RWPE2 (cell line): ENCODE measurements at regions not wholly inside any gene's neighbourhood (a gene's known extent, or its start where the extent isn't known, plus 50 kb on each side); places are given as distances from the start of the nearest gene placed in this dataset.

Experiments used
- ATAC-seq: fragments of 200-7000 bp; cut with Tn5 transposase; 3 replicates; pipeline ENCODE4 v1.9.1; 2021; ENCODE audit warnings: low read depth
- DNase-seq: peaks from one replicate; pipeline ENCODE4 v3.0.0-alpha.2; 2020; ENCODE audit warnings: low spot score
- H3K27ac ChIP-seq: fragments of 450-650 bp; 2 replicates; pipeline ENCODE4 v1.5.1; 2017; ENCODE audit warnings: mild to moderate bottlenecking; ENCODE audit not compliant: poor library complexity, severe bottlenecking
- H3K27me3 ChIP-seq: fragments of 250-450 bp; sonication (Bioruptor Pico); 2 replicates; pipeline ENCODE4 v1.5.1; 2021; ENCODE audit warnings: mild to moderate bottlenecking, moderate library complexity; ENCODE audit not compliant: insufficient read depth, poor library complexity, severe bottlenecking
- H3K36me3 ChIP-seq: fragments of 250-450 bp; sonication (Bioruptor Pico); 2 replicates; pipeline ENCODE4 v1.5.1; 2020; ENCODE audit warnings: low read depth, mild to moderate bottlenecking, moderate library complexity
- H3K4me1 ChIP-seq: fragments of 250-450 bp; sonication (Bioruptor Pico); 2 replicates; pipeline ENCODE4 v1.5.1; 2021; ENCODE audit warnings: mild to moderate bottlenecking, moderate library complexity; ENCODE audit not compliant: insufficient read depth, poor library complexity, severe bottlenecking
- H3K4me3 ChIP-seq: fragments of 250-450 bp; sonication (Bioruptor Pico); 2 replicates; pipeline ENCODE4 v1.5.1; 2021; ENCODE audit warnings: mild to moderate bottlenecking, moderate library complexity; ENCODE audit not compliant: severe bottlenecking
- H3K9me3 ChIP-seq: fragments of 250-450 bp; sonication (Bioruptor Pico); 2 replicates; pipeline ENCODE4 v1.5.1; 2021; ENCODE audit warnings: mild to moderate bottlenecking, moderate library complexity; ENCODE audit not compliant: severe bottlenecking
- CTCF ChIP-seq: fragments of 450-650 bp; IDR thresholded peaks from one replicate; pipeline ENCODE4 v1.5.1; 2017; ENCODE audit warnings: mild to moderate bottlenecking, moderate library complexity; ENCODE audit not compliant: poor library complexity, severe bottlenecking

GRCh38 chr4:124427095-124427767 is 285.3 kb downstream of the ANKRD50 start:
- H3K9me3 ChIP-seq, result no peaks in the 10 kb centered on the region
- H3K4me3 ChIP-seq, result no peak overlapping the region
- H3K27ac ChIP-seq, result peak overlapping the region; percentile 96
- peaks cover 61% of the 10 kb centered on the region for H3K4me1 ChIP-seq
- no peaks in the 10 kb centered on the region for H3K36me3 ChIP-seq
- no peaks in the 10 kb centered on the region for H3K27me3 ChIP-seq
- TF ChIP-seq CTCF, result no peak
- ATAC-seq, result peak; percentile 46; the same call in 2 of the 3 replicates
- no peak for DNase-seq

DNA sequence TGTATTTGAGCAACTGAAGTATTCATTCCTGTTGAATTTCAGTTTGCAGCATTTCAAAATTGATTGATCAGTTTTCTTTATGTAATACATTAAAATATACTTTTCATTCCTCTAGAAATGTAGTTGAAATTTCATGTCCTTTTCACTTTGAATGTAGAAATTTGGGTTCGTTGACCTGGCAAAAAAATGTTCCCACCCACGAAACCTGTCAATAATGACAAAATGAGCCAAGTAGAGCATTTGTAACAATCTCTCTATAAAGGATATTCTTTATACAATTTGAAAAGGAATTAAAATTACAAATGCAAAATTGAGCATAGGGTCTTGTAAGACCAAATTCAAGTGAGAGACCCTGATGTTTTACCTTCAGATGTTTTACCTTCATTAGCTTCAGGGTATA is 283.9 kb downstream of the ANKRD50 start:
- ATAC-seq (no peak), DNase-seq (no peak)
- H3K36me3 ChIP-seq, result no peaks in the 10 kb centered on the region
- H3K27me3 ChIP-seq, result no peaks in the 10 kb centered on the region
- peak overlapping the region; percentile 96 for H3K27ac ChIP-seq
- H3K9me3 ChIP-seq, result no peaks in the 10 kb centered on the region
- TF ChIP-seq CTCF, result no peak
- no peak overlapping the region for H3K4me3 ChIP-seq
- H3K4me1 ChIP-seq, result peaks cover 70% of the 10 kb centered on the region

GRCh38 chr4:124429746-124430250 is 282.7 kb downstream of the ANKRD50 start:
- H3K27me3 ChIP-seq, result no peaks in the 10 kb centered on the region
- no peak for TF ChIP-seq CTCF
- DNase-seq, result no peak
- H3K4me3 ChIP-seq, result no peak overlapping the region
- H3K4me1 ChIP-seq, result peaks cover 70% of the 10 kb centered on the region
- H3K9me3 ChIP-seq, result no peaks in the 10 kb centered on the region
- peak overlapping the region; percentile 96 for H3K27ac ChIP-seq
- H3K36me3 ChIP-seq, result no peaks in the 10 kb centered on the region
- ATAC-seq, result no peak

DNA sequence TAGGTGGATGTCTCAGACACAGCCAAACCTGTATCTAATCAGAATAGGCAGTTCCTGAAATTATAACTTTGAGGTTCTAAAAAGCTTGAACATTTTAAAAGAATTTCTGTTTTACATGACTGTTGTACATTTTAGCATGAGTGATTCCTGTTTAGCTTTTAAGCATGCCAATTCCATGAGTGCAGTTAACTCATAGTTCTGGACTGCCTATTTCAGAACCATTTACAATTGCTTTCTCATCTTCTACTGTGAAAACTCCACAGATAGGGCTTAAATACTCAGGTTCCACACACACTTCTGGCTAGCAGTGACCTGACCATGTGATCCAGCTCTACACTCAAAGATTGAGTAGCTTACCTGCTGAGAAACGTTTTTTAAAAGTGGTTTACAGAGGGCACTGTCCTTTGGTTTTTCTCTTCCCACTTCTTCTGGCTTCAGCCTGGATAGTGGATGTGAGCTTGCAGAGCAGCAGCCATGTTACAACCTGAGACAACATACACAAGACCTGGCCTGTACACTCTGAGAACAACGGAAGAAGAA is 280.8 kb downstream of the ANKRD50 start:
- H3K9me3 ChIP-seq, result no peaks in the 10 kb centered on the region
- H3K27me3 ChIP-seq, result no peaks in the 10 kb centered on the region
- TF ChIP-seq CTCF, result no peak
- H3K4me1 ChIP-seq, result peaks cover 67% of the 10 kb centered on the region
- DNase-seq (no peak), ATAC-seq (no peak)
- H3K27ac ChIP-seq, result peak overlapping the region; percentile 96
- H3K36me3 ChIP-seq, result no peaks in the 10 kb centered on the region
- no peak overlapping the region for H3K4me3 ChIP-seq

- H3K9me3 ChIP-seq, result no peaks in the 10 kb centered on the region
Observed at GRCh38 chr4:124432500-124432899, 280.0 kb downstream of the ANKRD50 start.

More at GRCh38 chr4:124432500-124432899, 280.0 kb downstream of the ANKRD50 start:
- Histone ChIP-seq H3K36me3 (no peaks in the 10 kb centered on the region), H3K4me3 (no peak overlapping the region), H3K4me1 (peaks cover 64% of the 10 kb centered on the region), H3K27me3 (no peaks in the 10 kb centered on the region), H3K27ac (peak overlapping the region; percentile 96)
- TF ChIP-seq CTCF, result no peak
- DNase-seq (no peak), ATAC-seq (peak; percentile 77)
